HCT116 (cell line): ENCODE measurements at regions not wholly inside any gene's neighbourhood (a gene's known extent, or its start where the extent isn't known, plus 50 kb on each side); places are given as distances from the start of the nearest gene placed in this dataset.

ENCODE experiments used
- ATAC-seq: fragments of 200-7000 bp; cut with Tn5 transposase; 2 replicates; pipeline ENCODE4 v1.9.1; 2020; ENCODE audit warnings: mild to moderate bottlenecking, moderate library complexity
- BruUV-seq: library from RNA; stranded (reverse); fragments of 400-500 nt; replicated peaks from 2 replicates; lab custom pipeline; 2021; lab: Mats Ljungman, UMichigan
- CTCF ChIA-PET: fragments of 300-600 bp; sonication (Branson Sonifier 250); formaldehyde crosslinking; loops from one replicate; lab custom pipeline; 2021; ENCODE audit warnings: antibody characterized with exemption; lab: Charles Lee
- POLR2A ChIA-PET: fragments of 300-600, 350-600 bp; sonication (Branson Sonifier 250); formaldehyde crosslinking; loops from one replicate; lab custom pipeline; 2021; ENCODE audit warnings: antibody characterized with exemption; lab: Charles Lee
- RAD21 ChIA-PET, 2 experiments: fragments of 300-600 bp; sonication (Branson Sonifier 250); formaldehyde crosslinking; loops; one replicate each; lab custom pipeline; 2023; ENCODE audit warnings: low total read pairs in 2 of 2; ENCODE audit not compliant: uncharacterized antibody in 2 of 2, unreplicated experiment in 2 of 2, low non-redundant PET in 1 of 2; lab: Charles Lee
- DNase-seq: peaks from one replicate; pipeline ENCODE4 v3.0.0-alpha.2; 2010; ENCODE audit warnings: low read depth, low spot score
- H2AFZ ChIP-seq: fragments of 200-600 bp; shearing (Covaris generic), sonication (generic); 2 replicates; pipeline ENCODE4 v1.6.1; 2017; ENCODE audit warnings: low read depth, mixed run types, mixed read lengths, antibody characterized with exemption, low read length; ENCODE audit not compliant: poor library complexity, severe bottlenecking
- H3K27ac ChIP-seq: 2 replicates; pipeline ENCODE4 v1.5.1; 2012; ENCODE audit warnings: low read depth, low read length
- H3K27me3 ChIP-seq: fragments of 200-600 bp; sonication (generic); 2 replicates; pipeline ENCODE4 v1.6.1; 2016; ENCODE audit warnings: mixed run types, low read length, mixed read lengths; ENCODE audit not compliant: insufficient read depth
- H3K36me3 ChIP-seq, 2 experiments: fragments of 200-500 bp in 1 of 2; fragments of 200-600 bp in 1 of 2; sonication (Bioruptor generic) in 1 of 2; sonication (generic) in 1 of 2; 2 replicates each; pipeline versions ENCODE4 v1.5.1 to v1.6.1; 2014 to 2016; ENCODE audit warnings: low read length in 2 of 2, inconsistent platforms in 1 of 2, mixed read lengths in 1 of 2, mixed run types in 1 of 2; ENCODE audit not compliant: insufficient read depth in 2 of 2, control insufficient read depth in 1 of 2
- H3K4me1 ChIP-seq, 2 experiments: fragments of 200-600 bp in 1 of 2; sonication (generic) in 1 of 2; 2 replicates each; pipeline versions ENCODE4 v1.5.1 to v1.6.1; 2012 to 2017; ENCODE audit warnings: low read length in 2 of 2, inconsistent platforms in 1 of 2, mild to moderate bottlenecking in 1 of 2, mixed read lengths in 1 of 2, mixed run types in 1 of 2, moderate library complexity in 1 of 2; ENCODE audit not compliant: insufficient read depth in 2 of 2, control insufficient read depth in 1 of 2
- H3K4me2 ChIP-seq: fragments of 200-600 bp; sonication (generic); 2 replicates; pipeline ENCODE4 v1.6.1; 2017; ENCODE audit warnings: mixed run types, low read length, mixed read lengths
- H3K4me3 ChIP-seq, 2 experiments: fragments of 200-600 bp in 1 of 2; sonication (generic) in 1 of 2; replicated peaks in 1 of 2; 2 replicates each; pipeline ENCODE4 v1.5.1; 2011 to 2016; ENCODE audit warnings: low read length in 2 of 2, control low read depth in 1 of 2, low read depth in 1 of 2, mild to moderate bottlenecking in 1 of 2, mixed read lengths in 1 of 2, mixed run types in 1 of 2
- H3K79me2 ChIP-seq: fragments of 200-600 bp; sonication (generic); 2 replicates; pipeline ENCODE4 v1.6.1; 2017; ENCODE audit warnings: mild to moderate bottlenecking, mixed run types, low read length, moderate library complexity, mixed read lengths; ENCODE audit not compliant: insufficient read depth
- H3K9ac ChIP-seq: fragments of 200-600 bp; sonication (generic); 2 replicates; pipeline ENCODE4 v1.6.1; 2016; ENCODE audit warnings: low read length, mixed read lengths
- H3K9me2 ChIP-seq: fragments of 200-600 bp; sonication (generic), shearing (Covaris generic); 2 replicates; pipeline ENCODE4 v1.6.1; 2017; ENCODE audit warnings: mixed run types, mild to moderate bottlenecking, moderate library complexity; ENCODE audit not compliant: insufficient read depth
- H3K9me3 ChIP-seq, 2 experiments: fragments of 200-500 bp in 1 of 2; fragments of 200-600 bp in 1 of 2; sonication (Bioruptor generic) in 1 of 2; sonication (generic) in 1 of 2; 2 replicates each; pipeline ENCODE4 v1.6.1; 2014 to 2017; ENCODE audit warnings: low read length in 2 of 2, mixed read lengths in 2 of 2, inconsistent platforms in 1 of 2, low read depth in 1 of 2, mild to moderate bottlenecking in 1 of 2, mixed run types in 1 of 2, moderate library complexity in 1 of 2; ENCODE audit not compliant: control insufficient read depth in 1 of 2, insufficient read depth in 1 of 2
- H4K20me1 ChIP-seq: fragments of 200-600 bp; sonication (generic), shearing (Covaris generic); 2 replicates; pipeline ENCODE4 v1.6.1; 2017; ENCODE audit warnings: mixed run types, mild to moderate bottlenecking, moderate library complexity; ENCODE audit not compliant: insufficient read depth
- ATF3 ChIP-seq: IDR thresholded peaks from 2 replicates; pipeline ENCODE4 v1.6.1; 2012
- CBX3 ChIP-seq: IDR thresholded peaks from 2 replicates; pipeline ENCODE4 v1.6.1; 2012; ENCODE audit warnings: low read depth
- CTCF ChIP-seq, 3 experiments: fragments of 200-600 bp in 1 of 3; sonication (generic) in 1 of 3; IDR thresholded peaks in 2 of 3; conservative IDR thresholded peaks in 1 of 3; 2 replicates each; pipeline ENCODE4 v1.5.1; 2012 to 2017; ENCODE audit warnings: low read depth in 2 of 3, low read length in 2 of 3, antibody characterized with exemption in 1 of 3, borderline replicate concordance in 1 of 3, control low read depth in 1 of 3, mild to moderate bottlenecking in 1 of 3, mixed read lengths in 1 of 3, mixed run types in 1 of 3, moderate library complexity in 1 of 3; ENCODE audit not compliant: insufficient read depth in 1 of 3
- ELF1 ChIP-seq: IDR thresholded peaks from 2 replicates; pipeline ENCODE4 v1.6.1; 2012; ENCODE audit warnings: low read depth, borderline replicate concordance
- EZH2phosphoT487 ChIP-seq: fragments of 200-600 bp; IDR thresholded peaks from 2 replicates; pipeline ENCODE4 v1.6.1; 2018; ENCODE audit warnings: antibody characterized with exemption, borderline replicate concordance
- FOSL1 ChIP-seq: IDR thresholded peaks from 2 replicates; pipeline ENCODE4 v1.6.1; 2012; ENCODE audit warnings: low read depth
- JUND ChIP-seq: IDR thresholded peaks from 2 replicates; pipeline ENCODE4 v1.6.1; 2012
- MAX ChIP-seq: IDR thresholded peaks from 2 replicates; pipeline ENCODE4 v1.6.1; 2012
- POLR2AphosphoS5 ChIP-seq: IDR thresholded peaks from 2 replicates; pipeline ENCODE4 v1.6.1; 2011; ENCODE audit warnings: mild to moderate bottlenecking, low read depth, low read length, moderate library complexity
- RAD21 ChIP-seq: IDR thresholded peaks from 2 replicates; pipeline ENCODE4 v1.6.1; 2012; ENCODE audit warnings: low read depth, mild to moderate bottlenecking
- REST ChIP-seq: IDR thresholded peaks from 2 replicates; pipeline ENCODE4 v1.6.1; 2012; ENCODE audit warnings: low read depth
- SIN3A ChIP-seq: IDR thresholded peaks from 2 replicates; pipeline ENCODE4 v1.6.1; 2012; ENCODE audit warnings: low read depth
- SP1 ChIP-seq: IDR thresholded peaks from 2 replicates; pipeline ENCODE4 v1.6.1; 2012; ENCODE audit warnings: low read depth
- YY1 ChIP-seq: IDR thresholded peaks from 2 replicates; pipeline ENCODE4 v1.6.1; 2011; ENCODE audit warnings: low read length, low read depth, moderate library complexity, mild to moderate bottlenecking; ENCODE audit not compliant: insufficient replicate concordance; ENCODE audit errors: extremely low read depth
- ZBTB33 ChIP-seq: IDR thresholded peaks from 2 replicates; pipeline ENCODE4 v1.6.1; 2011; ENCODE audit warnings: mild to moderate bottlenecking, low read length, moderate library complexity; ENCODE audit not compliant: insufficient replicate concordance; ENCODE audit errors: extremely low read depth
- ZFX ChIP-seq: fragments of 450-650 bp; IDR thresholded peaks from 2 replicates; pipeline ENCODE4 v1.6.1; 2017
- intact Hi-C: fragments of 100-400 bp; cut with micrococcal nuclease; formaldehyde crosslinking; loops from 2 replicates; pipeline ENCODE4 v1.10.0; 2022

GRCh38 chr4:184528051-184528450, 53.7 kb upstream of the IRF2 start (continued):
- TF ChIP-seq REST (no peak), YY1 (no peak)

GRCh38 chr4:184526228-184526627, 51.9 kb upstream of the IRF2 start:
- CTCF ChIA-PET = no interaction called here
- BruUV-seq = no TSS peak
- DNase-seq = no peak
- TF ChIP-seq ZBTB33 = no peak
- TF ChIP-seq POLR2AphosphoS5 = no peak
- TF ChIP-seq ATF3 = no peak
- no peak for TF ChIP-seq CBX3
- no peak for TF ChIP-seq ZFX
- TF ChIP-seq RAD21 = no peak
- no peak for TF ChIP-seq EZH2phosphoT487
- TF ChIP-seq SP1 = no peak
- TF ChIP-seq CTCF (IDR thresholded peaks at IDR 0.05 in 2 of 3, conservative IDR thresholded peaks at IDR 0.05 in 1 of 3; ENCODE audit: borderline replicate concordance in 1 of 3, insufficient read depth in 1 of 3, low read depth in 2 of 3, low read length in 2 of 3) = no peak
- no peak for TF ChIP-seq JUND
- TF ChIP-seq MAX = no peak
- no peak for TF ChIP-seq ELF1
- no peak for TF ChIP-seq YY1
- TF ChIP-seq SIN3A = no peak
- no peak for TF ChIP-seq FOSL1

More at GRCh38 chr4:184526228-184526627, 51.9 kb upstream of the IRF2 start:
- Histone ChIP-seq H3K9me3 (no peaks in the 10 kb centered on the region), H3K79me2 (no peaks in the 10 kb centered on the region), H3K27me3 (no peaks in the 10 kb centered on the region), H4K20me1 (no peaks in the 10 kb centered on the region), H3K4me2 (no peak overlapping the region), H3K9ac (no peak overlapping the region), H3K4me1 (no peaks in the 10 kb centered on the region), H3K4me3 (no peak overlapping the region), H3K9me2 (no peaks in the 10 kb centered on the region), H3K27ac (no peak overlapping the region), H3K36me3 (no peaks in the 10 kb centered on the region), H2AFZ (no peak overlapping the region)
- intact Hi-C loops = no loop called here
- ChIA-PET POLR2A (no interaction called here), RAD21 (no interaction called here)
- ATAC-seq = no peak
